Astrocyte of the spinal cord (primary cell): ENCODE measurements at regions not wholly inside any gene's neighbourhood (a gene's known extent, or its start where the extent isn't known, plus 50 kb on each side); places are given as distances from the start of the nearest gene placed in this dataset.
A peak's percentile ranks its signal among the peaks of the same experiment; 100 is the strongest.

Source experiments
- DNase-seq: peaks from one replicate; pipeline ENCODE4 v3.0.0; 2011; ENCODE audit warnings: low read depth, low spot score
- H3K4me3 ChIP-seq: 2 replicates; pipeline ENCODE4 v1.5.1; 2011; ENCODE audit warnings: low read depth, mild to moderate bottlenecking, low read length, moderate library complexity
- in situ Hi-C: cut with HindIII; loops from 2 replicates; pipeline ENCODE4 v1.10.0; 2017; ENCODE audit warnings: low sequenced_read_pairs
- TF ChIP-seq, protein P1 (sequence below): IDR thresholded peaks from 2 replicates; pipeline ENCODE4 v1.5.1; 2012; ENCODE audit warnings: low read depth, mild to moderate bottlenecking, low read length, inconsistent platforms

DNA sequence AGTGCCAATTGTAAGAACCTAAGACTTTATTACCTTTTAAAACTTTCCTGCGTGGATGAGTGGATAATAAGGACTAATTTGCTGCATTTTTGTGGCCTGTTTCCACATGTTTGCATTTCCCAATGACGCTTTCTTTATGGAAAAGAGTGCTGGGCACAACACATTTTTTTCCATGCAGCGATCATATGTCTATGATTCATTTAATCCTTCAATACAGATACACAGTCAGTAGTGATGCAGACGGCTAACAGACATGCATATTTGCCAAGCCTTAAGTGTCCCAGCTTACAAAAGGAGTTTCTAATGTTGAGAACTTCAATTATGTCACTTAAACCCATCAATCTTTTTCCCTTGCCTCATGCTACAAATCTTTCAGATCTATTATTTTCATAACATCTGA, 239.8 kb upstream of the PREP start:
- in situ Hi-C loops, result no loop called here

DNA sequence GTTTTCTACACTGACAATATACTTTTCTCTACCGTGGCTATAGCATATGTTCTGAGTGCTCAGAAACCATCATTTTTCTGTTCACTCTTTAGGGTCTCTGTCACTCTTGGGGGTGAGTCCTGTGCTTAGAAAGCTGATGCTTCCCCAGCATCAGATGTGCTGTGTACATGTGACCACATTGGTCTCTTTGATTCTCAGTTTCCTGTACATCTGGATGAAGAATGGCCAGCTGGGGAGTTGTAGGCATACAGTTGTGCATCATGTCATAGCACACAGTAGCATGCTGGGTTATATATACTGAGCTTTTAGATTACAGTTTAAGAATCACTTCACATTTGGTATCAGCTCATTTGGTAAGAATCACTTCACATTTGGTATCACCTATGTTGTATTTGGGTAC, 238.6 kb upstream of the PREP start:
- TF ChIP-seq, protein P1, sequence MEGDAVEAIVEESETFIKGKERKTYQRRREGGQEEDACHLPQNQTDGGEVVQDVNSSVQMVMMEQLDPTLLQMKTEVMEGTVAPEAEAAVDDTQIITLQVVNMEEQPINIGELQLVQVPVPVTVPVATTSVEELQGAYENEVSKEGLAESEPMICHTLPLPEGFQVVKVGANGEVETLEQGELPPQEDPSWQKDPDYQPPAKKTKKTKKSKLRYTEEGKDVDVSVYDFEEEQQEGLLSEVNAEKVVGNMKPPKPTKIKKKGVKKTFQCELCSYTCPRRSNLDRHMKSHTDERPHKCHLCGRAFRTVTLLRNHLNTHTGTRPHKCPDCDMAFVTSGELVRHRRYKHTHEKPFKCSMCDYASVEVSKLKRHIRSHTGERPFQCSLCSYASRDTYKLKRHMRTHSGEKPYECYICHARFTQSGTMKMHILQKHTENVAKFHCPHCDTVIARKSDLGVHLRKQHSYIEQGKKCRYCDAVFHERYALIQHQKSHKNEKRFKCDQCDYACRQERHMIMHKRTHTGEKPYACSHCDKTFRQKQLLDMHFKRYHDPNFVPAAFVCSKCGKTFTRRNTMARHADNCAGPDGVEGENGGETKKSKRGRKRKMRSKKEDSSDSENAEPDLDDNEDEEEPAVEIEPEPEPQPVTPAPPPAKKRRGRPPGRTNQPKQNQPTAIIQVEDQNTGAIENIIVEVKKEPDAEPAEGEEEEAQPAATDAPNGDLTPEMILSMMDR, result no peak
- in situ Hi-C loops, result no loop called here
- H3K4me3 ChIP-seq, result no peak overlapping the region
- DNase-seq, result no peak

More for the DNA sequence above, 239.8 kb upstream of the PREP start:
- H3K4me3 ChIP-seq, result no peak overlapping the region
- TF ChIP-seq, protein P1, result no peak
- DNase-seq, result peak; percentile 7

DNA sequence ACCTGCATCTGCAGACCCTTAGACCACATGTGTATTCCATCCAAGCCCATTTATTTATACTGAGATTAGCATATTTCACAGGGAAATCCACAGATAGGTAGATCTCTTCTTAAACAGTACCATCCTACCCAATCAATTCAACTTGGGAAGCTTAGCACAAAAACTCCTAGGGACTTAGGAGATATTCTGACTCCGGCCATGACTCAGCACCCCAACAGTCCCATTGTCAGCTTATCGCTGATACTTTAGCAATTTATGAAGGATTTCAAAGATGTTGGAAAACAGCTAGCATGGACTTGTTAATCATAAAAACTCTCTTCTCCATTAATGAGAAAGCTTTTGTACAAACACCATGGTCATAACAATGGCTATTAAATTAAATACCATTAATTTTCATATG, 236.2 kb upstream of the PREP start:
- TF ChIP-seq, protein P1, result no peak
- H3K4me3 ChIP-seq, result no peak overlapping the region
- no peak for DNase-seq
- in situ Hi-C loops, result no loop called here

DNA sequence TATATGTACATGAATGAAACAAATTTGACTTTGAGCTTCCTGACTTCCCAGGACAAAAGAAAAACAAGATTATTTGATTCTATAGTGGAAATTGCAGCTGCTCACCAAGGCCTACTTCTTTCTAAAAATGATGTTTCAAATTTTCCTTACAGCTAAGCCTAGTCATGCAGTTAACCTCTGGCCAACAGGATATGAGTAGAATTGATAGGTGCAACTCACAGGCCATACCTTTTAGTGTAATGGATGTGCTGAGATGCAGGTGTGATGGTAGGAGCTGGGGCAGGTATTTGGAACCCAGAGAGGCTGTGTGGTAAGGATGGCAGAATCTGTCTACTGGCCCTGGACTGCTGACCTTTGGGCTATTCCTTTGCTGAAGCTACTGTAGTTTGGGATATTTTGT, 230.9 kb upstream of the PREP start:
- H3K4me3 ChIP-seq, result no peak overlapping the region
- in situ Hi-C loops, result no loop called here
- no peak for DNase-seq
- TF ChIP-seq, protein P1, result no peak

DNA sequence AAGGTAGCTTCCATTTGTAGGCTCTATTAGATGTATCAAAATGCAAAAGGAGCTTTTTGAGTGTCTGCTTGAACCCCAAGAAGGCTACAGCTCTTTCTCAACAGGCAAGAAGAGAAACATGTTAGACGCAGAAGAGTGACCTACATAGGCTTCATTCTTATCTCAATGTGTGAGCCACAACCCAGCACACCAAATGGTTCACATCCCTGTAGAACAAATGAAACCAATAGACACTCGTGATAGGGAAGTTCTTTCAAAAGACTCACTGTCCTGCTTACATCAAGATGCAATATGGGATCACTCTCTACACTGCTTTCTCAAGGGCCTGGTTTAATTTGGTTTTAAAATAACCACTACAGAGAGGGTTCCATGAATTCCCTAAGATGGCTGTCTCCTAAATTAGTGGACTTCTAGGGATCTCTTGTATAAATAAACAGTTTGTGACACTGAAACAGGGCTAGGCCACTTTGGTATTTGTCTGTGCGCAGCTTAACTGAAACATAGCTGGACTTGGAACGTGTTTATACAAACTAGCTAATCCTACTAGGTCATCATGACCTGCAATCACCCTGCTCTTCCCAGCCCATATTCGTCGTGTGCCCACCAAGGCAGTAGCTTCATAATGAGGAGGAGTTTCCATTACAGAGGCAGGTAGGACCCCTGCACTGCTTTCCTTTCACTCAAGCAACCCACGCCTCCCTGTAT, 225.4 kb upstream of the PREP start:
- in situ Hi-C loops, result no loop called here
- no peak overlapping the region for H3K4me3 ChIP-seq
- TF ChIP-seq, protein P1, result no peak
- DNase-seq, result no peak

DNA sequence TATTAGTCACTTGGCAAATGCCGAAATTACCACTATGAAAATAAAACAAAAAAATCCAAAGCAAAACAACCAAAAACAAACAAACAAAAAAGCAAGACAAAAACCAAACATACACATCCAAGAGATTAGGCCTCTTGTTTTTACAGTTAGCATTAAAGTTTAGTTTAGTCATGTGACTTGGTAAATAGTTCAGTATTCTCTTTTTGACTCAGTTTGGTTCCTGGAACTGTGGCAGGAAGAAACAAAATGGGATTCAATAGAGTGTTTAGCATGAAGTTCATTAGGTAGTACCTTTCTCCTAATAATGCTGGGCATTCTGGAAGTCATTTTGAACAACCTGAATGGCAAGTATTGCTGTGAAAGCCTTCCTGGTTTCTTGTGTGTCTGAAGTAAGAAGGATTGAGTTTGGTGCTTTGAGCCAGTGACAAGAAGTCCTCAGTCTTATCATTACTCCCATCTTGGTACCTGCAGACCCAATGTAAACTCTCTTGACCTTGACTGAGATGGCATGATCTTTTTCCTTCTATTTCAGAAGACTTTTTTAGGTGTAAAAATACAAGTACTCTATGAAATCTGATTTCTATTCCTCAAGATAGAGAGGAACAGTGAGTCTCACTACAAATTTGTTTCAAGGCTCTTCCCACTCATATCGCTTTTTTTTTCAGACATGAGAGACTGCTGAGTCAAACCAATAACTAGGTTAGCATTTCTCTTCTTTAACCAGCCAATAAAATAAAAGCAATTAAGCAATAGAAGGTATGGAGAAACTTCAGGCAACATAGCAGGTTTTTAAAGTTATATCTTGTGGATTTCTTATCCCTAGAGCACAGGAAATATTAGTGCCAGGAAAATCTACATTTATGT, 223.6 kb upstream of the PREP start:
- DNase-seq, result no peak
- in situ Hi-C loops, result no loop called here
- TF ChIP-seq, protein P1, result no peak
- no peak overlapping the region for H3K4me3 ChIP-seq
